SU-DHL-6 (cell line): ENCODE measurements at regions not wholly inside any gene's neighbourhood (a gene's known extent, or its start where the extent isn't known, plus 50 kb on each side); places are given as distances from the start of the nearest gene placed in this dataset.

ENCODE experiments used
- H2AFZ ChIP-seq: fragments of 200-600 bp; sonication (generic); 2 replicates; pipeline ENCODE4 v1.6.1; 2014; ENCODE audit warnings: low read depth, mild to moderate bottlenecking, moderate library complexity, mixed read lengths, antibody characterized with exemption, low read length; ENCODE audit not compliant: severe bottlenecking
- H3F3A ChIP-seq: fragments of 200-600 bp; shearing (Covaris generic); 2 replicates; pipeline ENCODE4 v1.6.0; 2016; ENCODE audit warnings: antibody characterized with exemption, mild to moderate bottlenecking; ENCODE audit not compliant: insufficient read depth
- H3K27ac ChIP-seq: fragments of 200-600 bp; sonication (generic); 2 replicates; pipeline ENCODE4 v1.5.1; 2016; ENCODE audit warnings: low read depth, mild to moderate bottlenecking, low read length, moderate library complexity, mixed read lengths
- H3K27me3 ChIP-seq: fragments of 200-600 bp; sonication (generic), shearing (Covaris generic); 2 replicates; pipeline ENCODE4 v1.6.0; 2014; ENCODE audit warnings: mild to moderate bottlenecking, low read length
- H3K36me3 ChIP-seq: fragments of 200-600 bp; sonication (generic); 2 replicates; pipeline ENCODE4 v1.6.1; 2014; ENCODE audit warnings: mild to moderate bottlenecking, low read length, mixed read lengths
- H3K4me2 ChIP-seq: fragments of 300-600, 200-600 bp; shearing (Covaris generic), sonication (generic); 2 replicates; pipeline ENCODE4 v1.6.0; 2014; ENCODE audit warnings: low read length, low read depth, mild to moderate bottlenecking; ENCODE audit not compliant: poor library complexity, severe bottlenecking
- H3K4me3 ChIP-seq: fragments of 200-600 bp; sonication (generic); 2 replicates; pipeline ENCODE4 v1.5.1; 2014; ENCODE audit warnings: antibody characterized with exemption, low read length, mild to moderate bottlenecking, mixed read lengths; ENCODE audit not compliant: insufficient read depth, poor library complexity, severe bottlenecking
- H3K79me2 ChIP-seq: fragments of 200-600 bp; sonication (generic); 2 replicates; pipeline ENCODE4 v1.6.1; 2014; ENCODE audit warnings: mild to moderate bottlenecking, low read length, moderate library complexity; ENCODE audit not compliant: insufficient read depth
- H3K9ac ChIP-seq: fragments of 200-600 bp; sonication (generic); 2 replicates; pipeline ENCODE4 v1.7.0; 2014; ENCODE audit warnings: mild to moderate bottlenecking, low read length
- H3K9me2 ChIP-seq: fragments of 200-600 bp; sonication (generic); replicated peaks from 2 replicates; pipeline ENCODE4 v1.6.1; 2014; ENCODE audit warnings: low read length; ENCODE audit not compliant: insufficient read depth
- H3K9me3 ChIP-seq: fragments of 200-600 bp; sonication (generic); 2 replicates; pipeline ENCODE4 v1.6.1; 2014; ENCODE audit warnings: low read length, mixed read lengths; ENCODE audit not compliant: insufficient read depth
- H4K20me1 ChIP-seq: fragments of 200-600 bp; sonication (generic); 2 replicates; pipeline ENCODE4 v1.6.1; 2014; ENCODE audit warnings: low read depth, mild to moderate bottlenecking, antibody characterized with exemption, low read length, moderate library complexity, mixed read lengths
- EZH2phosphoT487 ChIP-seq: fragments of 200-600 bp; sonication (generic), shearing (Covaris generic); conservative IDR thresholded peaks from 2 replicates; pipeline ENCODE4 v1.6.1; 2018; ENCODE audit warnings: mild to moderate bottlenecking, antibody characterized with exemption, low read length, moderate library complexity, mixed read lengths
- TF ChIP-seq, protein P1 (sequence below): fragments of 200-600 bp; sonication (generic); IDR thresholded peaks from one replicate; pipeline ENCODE4 v1.5.1; 2017; ENCODE audit warnings: antibody characterized with exemption, mild to moderate bottlenecking, low read length, moderate library complexity; ENCODE audit not compliant: insufficient read depth, poor library complexity, severe bottlenecking

DNA sequence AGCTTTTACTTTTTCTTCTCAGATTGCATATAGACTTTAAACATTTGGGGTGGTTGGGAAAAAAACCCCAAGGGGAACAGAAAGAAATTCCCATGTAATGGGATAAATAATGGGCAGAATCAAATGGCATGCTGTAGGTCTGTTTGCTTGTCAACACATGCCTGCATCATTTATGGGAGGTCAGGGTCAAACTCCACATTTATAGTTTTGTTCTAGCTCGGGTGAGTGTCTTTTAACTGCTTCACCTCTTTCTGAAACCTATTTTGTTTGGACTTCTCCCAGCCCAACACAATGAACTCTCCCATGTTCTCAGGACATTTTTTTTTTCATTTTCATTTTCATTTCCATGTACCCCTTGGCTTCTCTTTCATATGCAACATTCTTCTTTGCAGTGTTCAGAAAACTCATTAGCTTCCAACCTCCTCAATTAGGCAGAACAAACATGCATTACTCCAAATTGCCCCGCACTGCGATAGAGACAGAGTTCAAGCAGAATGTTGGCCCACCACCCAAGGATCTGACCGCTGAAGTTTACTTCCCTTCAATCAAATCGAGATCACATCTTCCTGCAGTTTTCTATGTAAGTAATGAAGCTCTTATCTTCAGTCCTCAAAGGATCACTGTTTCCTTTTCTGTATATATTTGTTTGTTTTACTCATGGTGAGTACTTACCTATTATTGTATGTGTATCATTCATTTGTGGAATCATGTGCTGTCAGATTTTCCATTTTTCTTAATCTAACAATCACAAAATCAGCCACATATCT is 354.6 kb downstream of the ZSWIM6 start:
- Histone ChIP-seq H3K27me3 (no peaks in the 10 kb centered on the region), H3K4me3 (no peak overlapping the region), H3K79me2 (no peaks in the 10 kb centered on the region), H3K9me2 (no peaks in the 10 kb centered on the region), H3K36me3 (no peaks in the 10 kb centered on the region), H3K27ac (no peak overlapping the region), H2AFZ (no peak overlapping the region), H4K20me1 (no peaks in the 10 kb centered on the region), H3K9me3 (no peaks in the 10 kb centered on the region), H3F3A (no peaks in the 10 kb centered on the region), H3K9ac (no peak overlapping the region), H3K4me2 (no peak overlapping the region)
- TF ChIP-seq, protein P1, sequence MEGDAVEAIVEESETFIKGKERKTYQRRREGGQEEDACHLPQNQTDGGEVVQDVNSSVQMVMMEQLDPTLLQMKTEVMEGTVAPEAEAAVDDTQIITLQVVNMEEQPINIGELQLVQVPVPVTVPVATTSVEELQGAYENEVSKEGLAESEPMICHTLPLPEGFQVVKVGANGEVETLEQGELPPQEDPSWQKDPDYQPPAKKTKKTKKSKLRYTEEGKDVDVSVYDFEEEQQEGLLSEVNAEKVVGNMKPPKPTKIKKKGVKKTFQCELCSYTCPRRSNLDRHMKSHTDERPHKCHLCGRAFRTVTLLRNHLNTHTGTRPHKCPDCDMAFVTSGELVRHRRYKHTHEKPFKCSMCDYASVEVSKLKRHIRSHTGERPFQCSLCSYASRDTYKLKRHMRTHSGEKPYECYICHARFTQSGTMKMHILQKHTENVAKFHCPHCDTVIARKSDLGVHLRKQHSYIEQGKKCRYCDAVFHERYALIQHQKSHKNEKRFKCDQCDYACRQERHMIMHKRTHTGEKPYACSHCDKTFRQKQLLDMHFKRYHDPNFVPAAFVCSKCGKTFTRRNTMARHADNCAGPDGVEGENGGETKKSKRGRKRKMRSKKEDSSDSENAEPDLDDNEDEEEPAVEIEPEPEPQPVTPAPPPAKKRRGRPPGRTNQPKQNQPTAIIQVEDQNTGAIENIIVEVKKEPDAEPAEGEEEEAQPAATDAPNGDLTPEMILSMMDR: no peak
- no peak for TF ChIP-seq EZH2phosphoT487

DNA sequence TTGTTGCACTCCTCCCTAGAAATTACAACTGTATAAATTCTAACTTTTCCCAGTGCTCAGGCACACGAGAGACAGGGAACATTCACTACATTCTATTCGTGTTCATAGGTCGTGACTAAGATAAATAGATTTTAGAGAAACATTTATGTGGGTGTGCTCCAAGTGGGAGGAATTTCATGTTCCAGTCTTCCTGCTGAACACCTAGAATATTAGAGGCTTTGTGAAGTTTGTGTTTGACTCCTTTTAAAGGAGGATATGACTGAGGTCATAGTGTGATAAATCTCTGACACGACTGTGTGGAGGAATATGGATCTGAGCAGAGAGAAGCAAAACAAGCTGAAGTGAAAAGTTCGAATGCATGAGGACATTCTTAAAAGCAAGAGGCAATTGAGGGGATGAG is 355.3 kb downstream of the ZSWIM6 start:
- Histone ChIP-seq H3K4me3 (no peak overlapping the region), H3K9me3 (no peaks in the 10 kb centered on the region), H3K36me3 (no peaks in the 10 kb centered on the region), H3K27ac (no peak overlapping the region), H3K9me2 (no peaks in the 10 kb centered on the region), H3K79me2 (no peaks in the 10 kb centered on the region), H3K9ac (no peak overlapping the region), H3K27me3 (no peaks in the 10 kb centered on the region), H3F3A (no peaks in the 10 kb centered on the region), H2AFZ (no peak overlapping the region), H4K20me1 (no peaks in the 10 kb centered on the region), H3K4me2 (no peak overlapping the region)
- TF ChIP-seq, protein P1: no peak
- TF ChIP-seq EZH2phosphoT487: no peak

DNA sequence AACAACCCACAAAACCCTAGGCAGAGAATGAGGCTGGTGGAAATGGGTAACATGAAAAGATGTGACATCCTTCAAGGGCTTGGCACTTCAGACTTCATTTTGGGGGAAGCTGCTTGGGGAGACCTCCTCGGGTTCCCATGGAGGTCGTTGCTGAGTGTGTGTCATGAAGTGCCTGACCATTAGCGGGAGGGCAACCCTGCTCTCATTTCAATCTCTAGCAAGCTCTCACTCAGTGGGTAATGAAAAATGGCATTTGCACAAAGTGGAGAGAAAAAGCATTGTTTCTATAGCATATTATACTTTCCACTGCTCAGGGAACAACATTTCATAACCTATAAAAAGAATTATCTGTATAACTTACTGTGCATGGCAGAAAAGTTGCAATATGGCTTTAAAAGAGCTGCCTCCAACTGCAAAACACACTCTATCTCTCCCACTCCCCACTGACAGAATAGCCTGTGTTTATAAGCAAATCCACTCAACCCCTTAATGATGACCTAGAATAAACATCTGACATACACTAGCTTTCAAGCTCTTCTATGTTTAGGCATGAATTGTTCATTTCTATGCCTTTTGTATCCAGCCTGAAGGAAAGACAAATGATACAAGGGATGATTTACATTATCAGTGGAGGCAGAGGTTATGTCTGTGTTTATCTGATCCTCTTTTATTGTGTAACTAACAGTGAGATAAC is 357.2 kb downstream of the ZSWIM6 start:
- Histone ChIP-seq H3K9me3 (no peaks in the 10 kb centered on the region), H3K36me3 (no peaks in the 10 kb centered on the region), H3K4me2 (no peak overlapping the region), H3K9ac (no peak overlapping the region), H3K4me3 (no peak overlapping the region), H2AFZ (no peak overlapping the region), H3K27ac (no peak overlapping the region), H4K20me1 (no peaks in the 10 kb centered on the region), H3K79me2 (no peaks in the 10 kb centered on the region), H3F3A (no peaks in the 10 kb centered on the region), H3K9me2 (no peaks in the 10 kb centered on the region), H3K27me3 (no peaks in the 10 kb centered on the region)
- no peak for TF ChIP-seq EZH2phosphoT487
